22Rv1 (cell line): ENCODE measurements at regions not wholly inside any gene's neighbourhood (a gene's known extent, or its start where the extent isn't known, plus 50 kb on each side); places are given as distances from the start of the nearest gene placed in this dataset.

ENCODE experiments used
- ZFX ChIP-seq: fragments of 450-650 bp; IDR thresholded peaks from 2 replicates; pipeline ENCODE4 v1.6.1; 2017; ENCODE audit warnings: antibody characterized with exemption, borderline replicate concordance
- TF ChIP-seq, protein P1 (sequence below): fragments of 450-650 bp; IDR thresholded peaks from 2 replicates; pipeline ENCODE4 v1.5.1; 2017; ENCODE audit warnings: mild to moderate bottlenecking

DNA sequence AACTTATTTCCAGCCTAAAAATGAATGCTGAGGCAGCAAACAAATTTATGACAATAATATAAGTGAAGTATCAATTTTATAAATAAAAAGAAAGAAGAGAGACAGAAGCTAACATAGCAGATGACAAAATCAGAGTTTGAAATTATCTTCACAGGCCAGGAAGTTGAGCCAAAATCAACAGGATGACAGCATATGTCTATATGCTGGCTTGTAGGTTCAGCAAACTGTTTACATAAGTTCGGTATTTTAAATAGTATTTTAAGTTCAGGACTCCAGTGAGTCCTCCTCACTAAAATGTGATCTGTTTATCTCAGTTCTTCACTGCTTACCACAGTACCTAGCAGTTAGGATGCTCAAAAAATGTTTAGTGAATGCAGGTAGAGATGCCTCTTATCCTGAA lies 359.6 kb upstream of the SMC2 start:
- TF ChIP-seq, protein P1, sequence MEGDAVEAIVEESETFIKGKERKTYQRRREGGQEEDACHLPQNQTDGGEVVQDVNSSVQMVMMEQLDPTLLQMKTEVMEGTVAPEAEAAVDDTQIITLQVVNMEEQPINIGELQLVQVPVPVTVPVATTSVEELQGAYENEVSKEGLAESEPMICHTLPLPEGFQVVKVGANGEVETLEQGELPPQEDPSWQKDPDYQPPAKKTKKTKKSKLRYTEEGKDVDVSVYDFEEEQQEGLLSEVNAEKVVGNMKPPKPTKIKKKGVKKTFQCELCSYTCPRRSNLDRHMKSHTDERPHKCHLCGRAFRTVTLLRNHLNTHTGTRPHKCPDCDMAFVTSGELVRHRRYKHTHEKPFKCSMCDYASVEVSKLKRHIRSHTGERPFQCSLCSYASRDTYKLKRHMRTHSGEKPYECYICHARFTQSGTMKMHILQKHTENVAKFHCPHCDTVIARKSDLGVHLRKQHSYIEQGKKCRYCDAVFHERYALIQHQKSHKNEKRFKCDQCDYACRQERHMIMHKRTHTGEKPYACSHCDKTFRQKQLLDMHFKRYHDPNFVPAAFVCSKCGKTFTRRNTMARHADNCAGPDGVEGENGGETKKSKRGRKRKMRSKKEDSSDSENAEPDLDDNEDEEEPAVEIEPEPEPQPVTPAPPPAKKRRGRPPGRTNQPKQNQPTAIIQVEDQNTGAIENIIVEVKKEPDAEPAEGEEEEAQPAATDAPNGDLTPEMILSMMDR, result no peak
- TF ChIP-seq ZFX, result no peak
